ENCODE measurements at regions not wholly inside any gene's neighbourhood (a gene's known extent, or its start where the extent isn't known, plus 50 kb on each side); places are given as distances from the start of the nearest gene placed in this dataset.
"Not testable (repeated sequence)": the region's sequence is repeated elsewhere in the genome, so short reads cannot be mapped to it uniquely, and the experiment has no call there.

DNA sequence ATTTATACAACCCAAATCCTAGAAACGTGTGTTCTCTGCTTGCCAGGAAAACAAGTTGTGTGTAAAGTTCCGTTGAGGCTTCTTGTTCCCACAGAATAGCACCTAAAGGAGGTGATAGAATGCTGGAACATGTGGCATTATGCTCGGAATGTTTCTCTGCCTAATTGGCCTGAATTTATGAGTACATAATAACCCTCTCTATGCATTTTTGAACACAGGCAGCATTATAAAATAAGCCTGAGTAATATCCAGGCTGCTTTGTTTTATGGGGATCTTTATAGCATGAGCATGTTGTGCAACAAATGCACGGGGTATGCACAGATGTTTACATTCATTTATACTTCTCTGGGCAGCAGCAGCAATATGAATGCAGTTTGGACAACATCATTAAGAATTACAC lies 385.7 kb downstream of the MBD2 start:
- Histone ChIP-seq H3K27me3 (ENCODE audit: control insufficient read depth, insufficient read depth, low read length) (no peaks in the 10 kb centered on the region), H2AK5ac (ENCODE audit: low read depth, low read length) (no peak overlapping the region), H2BK20ac (ENCODE audit: low read depth, low read length) (no peak overlapping the region), H4K91ac (ENCODE audit: insufficient read depth, low read depth, low read length) (no peak overlapping the region), H3K27ac (ENCODE audit: insufficient read depth, low read length) (no peak overlapping the region), H3K36me3 (ENCODE audit: control insufficient read depth, insufficient read depth, low read length) (no peaks in the 10 kb centered on the region), H2AK9ac (replicated peaks; ENCODE audit: low read depth, low read length, poor library complexity) (no peak overlapping the region), H3K4me3 (ENCODE audit: insufficient read depth, low read depth, low read length) (no peak overlapping the region), H3K18ac (ENCODE audit: low read depth, low read length) (no peak overlapping the region), H3K4me1 (ENCODE audit: control insufficient read depth, insufficient read depth, low read length) (no peaks in the 10 kb centered on the region), H4K5ac (ENCODE audit: low read depth, low read length) (no peak overlapping the region), H3K9me1 (ENCODE audit: insufficient read depth, low read length) (no peaks in the 10 kb centered on the region), H2BK5ac (ENCODE audit: low read depth, low read length, poor library complexity, severe bottlenecking) (no peak overlapping the region), H4K8ac (ENCODE audit: low read depth in 2 of 2, low read length in 2 of 2) (no peak overlapping the region), H3K14ac (replicated peaks; ENCODE audit: low read depth, low read length) (no peak overlapping the region), H3K23ac (ENCODE audit: low read depth, low read length) (no peak overlapping the region), H3K4ac (ENCODE audit: low read depth, low read length) (no peak overlapping the region), H2BK120ac (ENCODE audit: low read depth, low read length) (no peak overlapping the region), H3K79me1 (ENCODE audit: low read depth in 1 of 2, low read length in 2 of 2) (no peaks in the 10 kb centered on the region), H2AFZ (replicated peaks; ENCODE audit: low read length, poor library complexity) (no peak overlapping the region), H3K56ac (ENCODE audit: extremely low read depth, insufficient read depth, low read length) (no peak overlapping the region), H4K20me1 (ENCODE audit: insufficient read depth, low read length) (no peaks in the 10 kb centered on the region), H3K9me3 (ENCODE audit: control insufficient read depth, insufficient read depth, low read length) (peaks cover 14% of the 10 kb centered on the region), H3K9ac (ENCODE audit: low read depth, low read length) (no peak overlapping the region), H3K4me2 (ENCODE audit: low read depth, low read length) (no peak overlapping the region), H2BK15ac (ENCODE audit: low read depth, low read length) (no peak overlapping the region)
- in situ Hi-C loops (cut with MboI; ENCODE audit: low sequenced_read_pairs): no loop called here
- dilution Hi-C loops (cut with HindIII; ENCODE audit: low sequenced_read_pairs, unreplicated experiment): no loop called here
- ChIA-PET POLR2A (ENCODE audit: unreplicated experiment) (no interaction called here), CTCF (no interaction called here)
- DNase-seq (no peak), ATAC-seq (ENCODE audit: low read depth) (no peak)
- intact Hi-C loops (cut with micrococcal nuclease): no loop called here
- BruUV-seq (replicated peaks): no TSS peak
- no CpG with 5 or more reads among the region's 4 CpGs for WGBS, 2 experiments (ENCODE audit: extremely low coverage in 2 of 2, insufficient read length in 1 of 2)
- TF ChIP-seq SMC3 (IDR thresholded peaks at IDR 0.05; ENCODE audit: low read depth, low read length): no peak
- TF ChIP-seq, protein P1, sequence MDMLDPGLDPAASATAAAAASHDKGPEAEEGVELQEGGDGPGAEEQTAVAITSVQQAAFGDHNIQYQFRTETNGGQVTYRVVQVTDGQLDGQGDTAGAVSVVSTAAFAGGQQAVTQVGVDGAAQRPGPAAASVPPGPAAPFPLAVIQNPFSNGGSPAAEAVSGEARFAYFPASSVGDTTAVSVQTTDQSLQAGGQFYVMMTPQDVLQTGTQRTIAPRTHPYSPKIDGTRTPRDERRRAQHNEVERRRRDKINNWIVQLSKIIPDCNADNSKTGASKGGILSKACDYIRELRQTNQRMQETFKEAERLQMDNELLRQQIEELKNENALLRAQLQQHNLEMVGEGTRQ (IDR thresholded peaks at IDR 0.05; ENCODE audit: low read depth, low read length): no peak

DNA sequence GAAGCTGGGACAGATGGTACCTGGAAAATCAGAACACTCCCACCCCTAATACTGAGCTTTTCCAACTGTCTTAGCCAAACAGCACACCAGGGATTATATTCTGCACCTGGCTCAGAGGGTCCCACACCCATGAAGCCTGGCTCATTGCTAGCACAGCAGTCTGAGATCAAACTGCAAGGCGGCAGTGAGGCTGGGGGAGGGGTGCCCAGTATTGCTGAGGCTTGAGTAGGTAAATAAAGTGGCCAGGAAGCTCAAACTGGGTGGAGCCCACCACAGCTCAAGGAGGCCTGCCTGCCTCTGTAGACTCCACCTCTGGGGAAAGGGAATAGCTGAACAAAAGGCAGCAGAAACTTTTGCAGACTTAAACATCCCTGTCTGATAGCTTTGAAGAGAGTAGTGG lies 403.3 kb downstream of the MBD2 start:
- H4K20me1 ChIP-seq (ENCODE audit: insufficient read depth, low read length); H3K36me3 ChIP-seq (ENCODE audit: control insufficient read depth, insufficient read depth, low read length); H3K9ac ChIP-seq (ENCODE audit: low read depth, low read length); H4K8ac ChIP-seq (ENCODE audit: low read depth in 2 of 2, low read length in 2 of 2); H3K23ac ChIP-seq (ENCODE audit: low read depth, low read length); CTCF ChIA-PET; ATAC-seq (ENCODE audit: low read depth); H4K91ac ChIP-seq (ENCODE audit: insufficient read depth, low read depth, low read length); H3K18ac ChIP-seq (ENCODE audit: low read depth, low read length); H3K4me3 ChIP-seq (ENCODE audit: insufficient read depth, low read depth, low read length); H2AK9ac ChIP-seq (replicated peaks; ENCODE audit: low read depth, low read length, poor library complexity); dilution Hi-C loops (cut with HindIII; ENCODE audit: low sequenced_read_pairs, unreplicated experiment); H2BK15ac ChIP-seq (ENCODE audit: low read depth, low read length); H3K4me1 ChIP-seq (ENCODE audit: control insufficient read depth, insufficient read depth, low read length); H3K4me2 ChIP-seq (ENCODE audit: low read depth, low read length); H3K79me1 ChIP-seq (ENCODE audit: low read depth in 1 of 2, low read length in 2 of 2); DNase-seq; H2AK5ac ChIP-seq (ENCODE audit: low read depth, low read length); H3K14ac ChIP-seq (replicated peaks; ENCODE audit: low read depth, low read length); intact Hi-C loops (cut with micrococcal nuclease); H4K5ac ChIP-seq (ENCODE audit: low read depth, low read length); H2BK5ac ChIP-seq (ENCODE audit: low read depth, low read length, poor library complexity, severe bottlenecking); H3K4ac ChIP-seq (ENCODE audit: low read depth, low read length); in situ Hi-C loops (cut with MboI; ENCODE audit: low sequenced_read_pairs); H3K27me3 ChIP-seq (ENCODE audit: control insufficient read depth, insufficient read depth, low read length); BruUV-seq (replicated peaks); H2BK20ac ChIP-seq (ENCODE audit: low read depth, low read length); H3K27ac ChIP-seq (ENCODE audit: insufficient read depth, low read length); POLR2A ChIA-PET (ENCODE audit: unreplicated experiment); H2AFZ ChIP-seq (replicated peaks; ENCODE audit: low read length, poor library complexity); H3K9me1 ChIP-seq (ENCODE audit: insufficient read depth, low read length); H2BK120ac ChIP-seq (ENCODE audit: low read depth, low read length); H3K56ac ChIP-seq (ENCODE audit: extremely low read depth, insufficient read depth, low read length): not testable (repeated sequence)
- 20% methylated on average over 1 of the region's 1 CpG; no CpG with 5 or more reads in 1 of the 2 experiments for WGBS, 2 experiments (ENCODE audit: extremely low coverage in 2 of 2, insufficient read length in 1 of 2)
- peaks cover 14% of the 10 kb centered on the region for H3K9me3 ChIP-seq (ENCODE audit: control insufficient read depth, insufficient read depth, low read length)

Data from IMR-90 (cell line).